ENCODE measurements at regions not wholly inside any gene's neighbourhood (a gene's known extent, or its start where the extent isn't known, plus 50 kb on each side); places are given as distances from the start of the nearest gene placed in this dataset.

GRCh38 chr4:162498168-162498567 lies 334.4 kb upstream of the FSTL5 start:
- TF ChIP-seq, protein P1, sequence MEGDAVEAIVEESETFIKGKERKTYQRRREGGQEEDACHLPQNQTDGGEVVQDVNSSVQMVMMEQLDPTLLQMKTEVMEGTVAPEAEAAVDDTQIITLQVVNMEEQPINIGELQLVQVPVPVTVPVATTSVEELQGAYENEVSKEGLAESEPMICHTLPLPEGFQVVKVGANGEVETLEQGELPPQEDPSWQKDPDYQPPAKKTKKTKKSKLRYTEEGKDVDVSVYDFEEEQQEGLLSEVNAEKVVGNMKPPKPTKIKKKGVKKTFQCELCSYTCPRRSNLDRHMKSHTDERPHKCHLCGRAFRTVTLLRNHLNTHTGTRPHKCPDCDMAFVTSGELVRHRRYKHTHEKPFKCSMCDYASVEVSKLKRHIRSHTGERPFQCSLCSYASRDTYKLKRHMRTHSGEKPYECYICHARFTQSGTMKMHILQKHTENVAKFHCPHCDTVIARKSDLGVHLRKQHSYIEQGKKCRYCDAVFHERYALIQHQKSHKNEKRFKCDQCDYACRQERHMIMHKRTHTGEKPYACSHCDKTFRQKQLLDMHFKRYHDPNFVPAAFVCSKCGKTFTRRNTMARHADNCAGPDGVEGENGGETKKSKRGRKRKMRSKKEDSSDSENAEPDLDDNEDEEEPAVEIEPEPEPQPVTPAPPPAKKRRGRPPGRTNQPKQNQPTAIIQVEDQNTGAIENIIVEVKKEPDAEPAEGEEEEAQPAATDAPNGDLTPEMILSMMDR (IDR thresholded peaks at IDR 0.05), result no peak
- TF ChIP-seq POLR2A (IDR thresholded peaks at IDR 0.05), result no peak

All from vagina (tissue), 2 donors.